CD8-positive, alpha-beta memory T cell (primary cell): ENCODE measurements at regions not wholly inside any gene's neighbourhood (a gene's known extent, or its start where the extent isn't known, plus 50 kb on each side); places are given as distances from the start of the nearest gene placed in this dataset.

ENCODE experiments used
- CTCF ChIA-PET: fragments of 350-600 bp; sonication (Branson Sonifier 250); formaldehyde crosslinking; loops from one replicate; lab custom pipeline; 2021; ENCODE audit warnings: antibody characterized with exemption; lab: Charles Lee
- POLR2A ChIA-PET: fragments of 350-600 bp; sonication (Branson Sonifier 250); formaldehyde crosslinking; loops from one replicate; lab custom pipeline; 2021; ENCODE audit warnings: antibody characterized with exemption; lab: Charles Lee
- DNase-seq, 5 donors: peaks; one replicate each; pipeline versions ENCODE4 v3.0.0 to v3.0.0-alpha.2; 2020 to 2022; ENCODE audit warnings: mixed read lengths in 1 of 5
- H3K27ac ChIP-seq: one replicate; pipeline ENCODE4 v1.7.0; 2013; ENCODE audit warnings: low read depth, mild to moderate bottlenecking, low read length, moderate library complexity
- H3K27me3 ChIP-seq: 2 replicates; pipeline ENCODE4 v1.7.0; 2013; ENCODE audit warnings: low read length, mild to moderate bottlenecking; ENCODE audit not compliant: insufficient read depth, poor library complexity, severe bottlenecking
- H3K36me3 ChIP-seq: 2 replicates; pipeline ENCODE4 v1.7.0; 2013; ENCODE audit warnings: mild to moderate bottlenecking, low read length, moderate library complexity; ENCODE audit not compliant: insufficient read depth
- H3K4me1 ChIP-seq: 2 replicates; pipeline ENCODE4 v1.7.0; 2013; ENCODE audit warnings: mild to moderate bottlenecking, low read length, moderate library complexity; ENCODE audit not compliant: insufficient read depth
- H3K4me3 ChIP-seq: 2 replicates; pipeline ENCODE4 v1.7.0; 2013; ENCODE audit warnings: mild to moderate bottlenecking, low read length
- H3K9me3 ChIP-seq: 2 replicates; pipeline ENCODE4 v1.7.0; 2013; ENCODE audit warnings: mild to moderate bottlenecking, low read length
- H3K27ac Mint-ChIP-seq, 8 donors: one replicate each; pipeline ENCODE4 v1.8.0; 2020 to 2021; ENCODE audit warnings: mixed read lengths in 8 of 8, mild to moderate bottlenecking in 6 of 8, inconsistent platforms in 3 of 8, moderate library complexity in 3 of 8
- H3K27me3 Mint-ChIP-seq, 2 donors: one replicate each; pipeline ENCODE4 v1.8.0; 2020 to 2021; ENCODE audit warnings: mixed read lengths in 2 of 2, mild to moderate bottlenecking in 1 of 2, moderate library complexity in 1 of 2
- H3K36me3 Mint-ChIP-seq, 3 donors: one replicate each; pipeline ENCODE4 v1.8.0; 2020 to 2021; ENCODE audit warnings: mixed read lengths in 3 of 3, inconsistent platforms in 1 of 3, mild to moderate bottlenecking in 1 of 3
- H3K4me1 Mint-ChIP-seq, 3 donors: one replicate each; pipeline ENCODE4 v1.8.0; 2020 to 2021; ENCODE audit warnings: mixed read lengths in 3 of 3, inconsistent platforms in 1 of 3, mild to moderate bottlenecking in 1 of 3
- H3K4me3 Mint-ChIP-seq, 7 donors: one replicate each; pipeline ENCODE4 v1.8.0; 2020 to 2021; ENCODE audit warnings: mixed read lengths in 7 of 7, mild to moderate bottlenecking in 6 of 7, moderate library complexity in 4 of 7, inconsistent platforms in 2 of 7
- H3K9me3 Mint-ChIP-seq, 5 donors: one replicate each; pipeline ENCODE4 v1.8.0; 2020 to 2022; ENCODE audit warnings: mixed read lengths in 5 of 5, mild to moderate bottlenecking in 3 of 5, moderate library complexity in 2 of 5, inconsistent platforms in 1 of 5

- H3K27ac ChIP-seq, result no peak overlapping the region
- Mint-ChIP-seq H3K4me3 (no peak overlapping the region), H3K36me3 (no peaks in the 10 kb centered on the region), H3K9me3 (peaks cover 2 to 18% (median 10%) of the 10 kb centered on the region in 5 donors), H3K27ac (no peak overlapping the region), H3K27me3 (peaks cover 0 to 3% of the 10 kb centered on the region in 2 donors), H3K4me1 (no peaks in the 10 kb centered on the region)
- H3K4me3 ChIP-seq, result no peak overlapping the region
- no peak for DNase-seq
- H3K9me3 ChIP-seq, result no peaks in the 10 kb centered on the region
- H3K27me3 ChIP-seq, result no peaks in the 10 kb centered on the region
- no peaks in the 10 kb centered on the region for H3K4me1 ChIP-seq
- H3K36me3 ChIP-seq, result no peaks in the 10 kb centered on the region
- CTCF ChIA-PET, result interaction anchor here (0.9 kb wide), 1 partner anchor 11 kb away, joined by 3 read pairs; no protein-coding TSS in a partner anchor
- POLR2A ChIA-PET, result no interaction called here
Observed at GRCh38 chr10:105963334-105963884, 1201.1 kb downstream of the SORCS1 start.

- H3K4me3 ChIP-seq, result no peak overlapping the region
- H3K9me3 Mint-ChIP-seq, result peaks cover 0 to 14% (median 9%) of the 10 kb centered on the region in 5 donors
- no peaks in the 10 kb centered on the region for H3K9me3 ChIP-seq
- no peak for DNase-seq
- no peak overlapping the region for H3K4me3 Mint-ChIP-seq
- H3K36me3 Mint-ChIP-seq, result no peaks in the 10 kb centered on the region
- H3K4me1 Mint-ChIP-seq, result no peaks in the 10 kb centered on the region
- no peak overlapping the region for H3K27ac Mint-ChIP-seq
- ChIA-PET POLR2A (no interaction called here), CTCF (no interaction called here)
- no peaks in the 10 kb centered on the region for H3K36me3 ChIP-seq
- peaks cover 0 to 2% of the 10 kb centered on the region in 2 donors for H3K27me3 Mint-ChIP-seq
- H3K4me1 ChIP-seq, result no peaks in the 10 kb centered on the region
- no peaks in the 10 kb centered on the region for H3K27me3 ChIP-seq
- no peak overlapping the region for H3K27ac ChIP-seq
Observed at GRCh38 chr10:105956550-105956949, 1208.0 kb downstream of the SORCS1 start.

GRCh38 chr10:105953861-105954260 lies 1210.6 kb downstream of the SORCS1 start:
- CTCF ChIA-PET, result no interaction called here
- no peaks in the 10 kb centered on the region for H3K27me3 Mint-ChIP-seq
- Histone ChIP-seq H3K9me3 (no peaks in the 10 kb centered on the region), H3K4me3 (no peak overlapping the region), H3K36me3 (no peaks in the 10 kb centered on the region), H3K4me1 (no peaks in the 10 kb centered on the region), H3K27ac (no peak overlapping the region), H3K27me3 (no peaks in the 10 kb centered on the region)
- no peaks in the 10 kb centered on the region for H3K4me1 Mint-ChIP-seq
- peaks cover 0 to 9% (median 6%) of the 10 kb centered on the region in 5 donors for H3K9me3 Mint-ChIP-seq
- DNase-seq, result no peak
- POLR2A ChIA-PET, result no interaction called here
- H3K4me3 Mint-ChIP-seq, result no peak overlapping the region
- no peak overlapping the region for H3K27ac Mint-ChIP-seq
- no peaks in the 10 kb centered on the region for H3K36me3 Mint-ChIP-seq

- no peaks in the 10 kb centered on the region for H3K36me3 ChIP-seq
- H3K27ac ChIP-seq, result no peak overlapping the region
- Mint-ChIP-seq H3K27me3 (no peaks in the 10 kb centered on the region), H3K4me1 (no peaks in the 10 kb centered on the region), H3K9me3 (peaks cover 0 to 9% (median 6%) of the 10 kb centered on the region in 5 donors), H3K27ac (no peak overlapping the region), H3K36me3 (no peaks in the 10 kb centered on the region), H3K4me3 (no peak overlapping the region)
- ChIA-PET CTCF (no interaction called here), POLR2A (no interaction called here)
- no peak for DNase-seq
- no peaks in the 10 kb centered on the region for H3K4me1 ChIP-seq
- no peak overlapping the region for H3K4me3 ChIP-seq
- H3K27me3 ChIP-seq, result no peaks in the 10 kb centered on the region
- no peaks in the 10 kb centered on the region for H3K9me3 ChIP-seq
Observed at GRCh38 chr10:105953056-105953455, 1211.5 kb downstream of the SORCS1 start.

- peaks cover 0 to 9% (median 6%) of the 10 kb centered on the region in 5 donors for H3K9me3 Mint-ChIP-seq
- no peak for DNase-seq
- no peak overlapping the region for H3K27ac ChIP-seq
- H3K4me3 ChIP-seq, result no peak overlapping the region
- H3K27me3 Mint-ChIP-seq, result no peaks in the 10 kb centered on the region
- no peaks in the 10 kb centered on the region for H3K4me1 Mint-ChIP-seq
- H3K36me3 Mint-ChIP-seq, result no peaks in the 10 kb centered on the region
- ChIA-PET CTCF (interaction anchor here (1.1 kb wide), 1 partner anchor 11 kb away, joined by 3 read pairs; no protein-coding TSS in a partner anchor), POLR2A (no interaction called here)
- H3K27me3 ChIP-seq, result no peaks in the 10 kb centered on the region
- no peaks in the 10 kb centered on the region for H3K4me1 ChIP-seq
- no peaks in the 10 kb centered on the region for H3K36me3 ChIP-seq
- H3K27ac Mint-ChIP-seq, result no peak overlapping the region
- no peaks in the 10 kb centered on the region for H3K9me3 ChIP-seq
- H3K4me3 Mint-ChIP-seq, result no peak overlapping the region
Observed at GRCh38 chr10:105952153-105952552, 1212.4 kb downstream of the SORCS1 start.

- no peaks in the 10 kb centered on the region for H3K36me3 Mint-ChIP-seq
- Histone ChIP-seq H3K36me3 (no peaks in the 10 kb centered on the region), H3K4me1 (no peaks in the 10 kb centered on the region), H3K4me3 (no peak overlapping the region), H3K9me3 (no peaks in the 10 kb centered on the region), H3K27ac (no peak overlapping the region), H3K27me3 (no peaks in the 10 kb centered on the region)
- DNase-seq, result no peak
- POLR2A ChIA-PET, result no interaction called here
- CTCF ChIA-PET, result no interaction called here
- no peaks in the 10 kb centered on the region for H3K27me3 Mint-ChIP-seq
- H3K27ac Mint-ChIP-seq, result no peak overlapping the region
- H3K4me1 Mint-ChIP-seq, result no peaks in the 10 kb centered on the region
- H3K4me3 Mint-ChIP-seq, result no peak overlapping the region
- H3K9me3 Mint-ChIP-seq, result peaks cover 0 to 15% (median 9%) of the 10 kb centered on the region in 5 donors
Observed at GRCh38 chr10:105950410-105950809, 1214.1 kb downstream of the SORCS1 start.

GRCh38 chr10:105949721-105950120 lies 1214.8 kb downstream of the SORCS1 start:
- ChIA-PET CTCF (no interaction called here), POLR2A (no interaction called here)
- no peak overlapping the region for H3K4me3 Mint-ChIP-seq
- H3K27ac Mint-ChIP-seq, result no peak overlapping the region
- no peaks in the 10 kb centered on the region for H3K27me3 Mint-ChIP-seq
- H3K4me1 Mint-ChIP-seq, result no peaks in the 10 kb centered on the region
- Histone ChIP-seq H3K36me3 (no peaks in the 10 kb centered on the region), H3K27ac (no peak overlapping the region), H3K4me3 (no peak overlapping the region), H3K27me3 (no peaks in the 10 kb centered on the region), H3K9me3 (no peaks in the 10 kb centered on the region), H3K4me1 (no peaks in the 10 kb centered on the region)
- no peaks in the 10 kb centered on the region for H3K36me3 Mint-ChIP-seq
- DNase-seq, result no peak
- H3K9me3 Mint-ChIP-seq, result peaks cover 0 to 21% (median 9%) of the 10 kb centered on the region in 5 donors

GRCh38 chr10:105925045-105925785 lies 1239.3 kb downstream of the SORCS1 start:
- peaks cover 10 to 20% (median 18%) of the 10 kb centered on the region in 5 donors for H3K9me3 Mint-ChIP-seq
- POLR2A ChIA-PET, result no interaction called here
- peak overlapping the region in 1 of 7 donors; percentile 44 for H3K4me3 Mint-ChIP-seq
- Histone ChIP-seq H3K4me3 (no peak overlapping the region), H3K9me3 (no peaks in the 10 kb centered on the region), H3K4me1 (no peaks in the 10 kb centered on the region), H3K27ac (no peak overlapping the region), H3K27me3 (no peaks in the 10 kb centered on the region), H3K36me3 (no peaks in the 10 kb centered on the region)
- H3K36me3 Mint-ChIP-seq, result no peaks in the 10 kb centered on the region
- H3K27ac Mint-ChIP-seq, result no peak overlapping the region
- no peaks in the 10 kb centered on the region for H3K27me3 Mint-ChIP-seq
- no peaks in the 10 kb centered on the region for H3K4me1 Mint-ChIP-seq
- DNase-seq, result no peak
- CTCF ChIA-PET, result no interaction called here
